ENCODE measurements at regions not wholly inside any gene's neighbourhood (a gene's known extent, or its start where the extent isn't known, plus 50 kb on each side); places are given as distances from the start of the nearest gene placed in this dataset.
"Not testable (repeated sequence)": the region's sequence is repeated elsewhere in the genome, so short reads cannot be mapped to it uniquely, and the experiment has no call there.

DNA sequence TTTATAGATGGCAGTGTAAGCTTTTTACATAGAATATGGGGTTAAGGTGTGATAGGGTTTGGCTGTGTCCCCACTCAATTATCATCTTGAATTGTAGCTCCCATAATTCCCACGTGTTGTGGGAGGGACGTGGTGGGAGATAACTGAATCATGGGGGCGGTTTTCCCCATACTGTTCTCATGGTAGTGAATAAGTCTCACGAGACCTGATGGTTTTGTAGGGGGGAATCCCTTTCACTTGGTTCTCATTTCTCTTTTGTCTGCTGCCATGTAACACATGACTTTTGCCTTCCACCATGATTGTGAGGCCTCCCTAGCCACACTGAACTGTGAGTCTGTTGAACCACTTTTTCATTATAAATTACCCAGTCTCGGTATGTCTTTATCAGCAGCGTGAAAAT lies 290.3 kb upstream of the B3GALT2 start:
- DNase-seq = no peak

- no peak for DNase-seq
These were observed 287.5 kb upstream of the B3GALT2 start for GRCh38 chr1:193473932-193474331.

DNA sequence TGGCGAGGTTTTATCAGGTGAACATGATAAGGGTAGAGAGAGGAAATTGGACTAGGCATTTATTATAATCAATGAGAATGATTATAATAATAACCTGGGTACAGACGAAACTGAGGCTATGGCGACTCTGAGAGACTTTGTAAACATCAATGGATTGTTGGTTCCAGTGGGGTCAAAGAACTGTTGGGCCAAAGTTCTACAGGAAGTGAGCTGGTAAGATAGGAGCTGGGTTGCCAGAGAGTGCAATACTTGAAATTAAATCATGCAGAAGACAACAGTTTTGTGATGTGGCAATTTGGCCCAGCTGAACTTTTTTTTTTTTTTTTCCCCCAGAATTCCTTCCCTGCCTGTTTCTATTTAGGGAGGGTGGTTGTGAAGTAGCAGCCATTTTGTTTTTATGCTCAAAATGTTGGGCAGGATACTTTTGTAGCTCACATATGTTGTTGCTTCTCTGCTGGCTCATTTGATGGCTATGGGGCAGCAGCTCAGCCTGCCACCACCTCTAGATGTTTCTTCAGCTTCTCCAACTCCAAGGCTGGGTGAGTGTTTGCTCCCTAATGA lies 286.5 kb upstream of the B3GALT2 start:
- no peak for DNase-seq

GRCh38 chr1:193472430-193472829 lies 286.0 kb upstream of the B3GALT2 start:
- DNase-seq = no peak

GRCh38 chr1:193471981-193472380 lies 285.6 kb upstream of the B3GALT2 start:
- no peak for DNase-seq

GRCh38 chr1:193463326-193463932 lies 277.0 kb upstream of the B3GALT2 start:
- DNase-seq = no peak

- DNase-seq = peak; percentile 13
These were observed 276.4 kb upstream of the B3GALT2 start for GRCh38 chr1:193462629-193463320.

- peak; percentile 24 for DNase-seq
These were observed 272.2 kb upstream of the B3GALT2 start for GRCh38 chr1:193458628-193459027.

DNA sequence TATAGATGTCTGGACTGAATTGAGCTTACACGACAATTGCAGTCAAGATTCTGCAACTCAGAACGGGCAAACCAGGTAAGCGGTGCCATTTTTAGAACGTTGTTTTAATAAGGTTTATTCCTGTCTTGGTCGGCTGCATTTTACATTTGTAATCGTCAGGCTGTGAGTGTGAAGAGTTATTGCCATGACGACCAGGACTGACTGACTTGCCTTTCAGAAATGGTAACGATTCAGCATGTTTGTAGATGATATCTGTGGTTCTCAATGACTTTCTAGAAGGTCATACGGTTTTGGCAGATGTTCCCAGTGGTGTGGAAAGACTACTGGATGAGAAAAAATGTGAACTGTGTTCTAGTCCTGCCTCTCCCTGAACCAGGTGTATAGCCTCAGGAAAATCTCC lies 271.3 kb upstream of the B3GALT2 start:
- DNase-seq = no peak

DNA sequence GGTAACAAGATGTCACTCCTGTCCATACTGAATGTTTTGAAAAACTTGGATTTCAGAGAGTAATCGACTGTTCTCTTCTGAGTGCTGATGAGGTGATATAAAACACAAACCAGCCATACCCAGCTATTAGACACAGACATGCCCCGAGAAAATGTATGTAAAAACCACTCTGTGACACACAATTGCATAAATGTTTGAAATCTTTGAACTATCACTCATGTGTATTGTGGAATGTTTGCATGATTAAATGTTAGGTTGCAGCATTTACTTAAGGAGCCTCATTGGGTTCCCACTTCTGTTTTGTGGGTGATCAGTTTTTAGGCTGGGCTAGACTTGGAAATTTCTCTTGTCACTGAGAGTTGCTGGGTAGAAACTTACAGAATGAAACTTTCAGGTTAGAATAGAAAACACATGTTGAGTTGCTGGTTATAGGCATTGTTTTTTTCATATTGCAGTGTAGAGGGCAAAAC lies 270.4 kb upstream of the B3GALT2 start:
- peak; percentile 45 for DNase-seq

DNA sequence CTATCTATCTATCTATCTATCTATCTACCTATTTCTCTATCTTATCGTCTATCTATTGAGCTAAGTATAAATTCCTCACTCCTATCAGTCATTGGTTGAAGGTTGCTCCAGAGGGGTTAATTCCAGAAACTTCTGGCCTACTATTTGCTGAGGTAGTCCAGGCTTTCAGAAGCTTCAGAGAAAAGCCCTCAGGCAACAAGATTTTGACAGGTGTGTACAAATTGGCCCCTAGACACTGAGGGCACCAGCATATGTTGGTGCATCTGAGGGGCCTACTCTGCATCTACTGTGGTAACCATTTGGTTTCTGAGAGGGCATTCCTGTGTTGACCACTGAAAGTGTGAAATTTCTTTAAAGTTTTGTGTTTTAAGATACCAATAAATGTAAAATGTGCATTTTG lies 265.2 kb upstream of the B3GALT2 start:
- no peak for DNase-seq

- no peak for DNase-seq
These were observed 264.6 kb upstream of the B3GALT2 start for GRCh38 chr1:193451001-193451400.

- DNase-seq = no peak
These were observed 262.5 kb upstream of the B3GALT2 start for GRCh38 chr1:193448682-193449461.

GRCh38 chr1:193443886-193444285 lies 257.5 kb upstream of the B3GALT2 start:
- DNase-seq = no peak

DNA sequence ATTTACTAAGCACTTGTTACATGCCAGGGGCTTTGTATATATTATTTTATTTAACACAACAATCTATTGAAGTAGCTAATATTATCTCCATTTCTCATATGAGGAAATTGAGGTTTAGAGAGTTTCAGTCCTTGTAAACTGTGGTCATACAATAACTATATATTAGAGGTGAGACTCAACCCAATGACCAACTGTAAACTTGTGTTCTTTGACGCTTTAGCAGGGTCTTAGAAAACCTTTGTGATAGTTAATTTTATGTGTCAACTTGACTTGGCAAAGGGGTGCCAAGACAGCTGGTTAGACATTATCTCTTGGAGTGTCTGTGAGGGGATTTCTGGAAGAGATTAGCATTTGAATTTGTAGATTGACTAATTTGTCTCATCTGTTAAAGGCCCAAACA lies 252.4 kb upstream of the B3GALT2 start:
- no peak for DNase-seq

DNA sequence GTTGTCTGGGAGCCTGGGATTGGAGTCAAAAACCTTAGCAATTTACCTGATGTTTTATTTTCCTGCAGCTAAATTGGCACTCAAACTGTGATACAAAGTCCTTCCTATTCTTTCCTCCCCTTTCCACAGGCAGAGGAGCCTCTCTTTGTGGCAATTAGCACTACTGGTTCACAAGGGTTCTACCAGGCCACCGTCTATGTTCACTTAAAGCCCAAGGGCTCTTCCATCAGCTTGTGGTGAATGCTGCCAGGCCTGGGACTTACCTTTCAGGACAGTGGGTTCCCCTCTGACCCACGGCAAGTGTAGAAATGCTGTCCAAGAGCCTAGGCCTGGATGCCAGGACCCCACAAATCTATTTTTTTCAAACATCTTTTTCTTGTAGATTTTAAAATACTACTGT lies 251.9 kb upstream of the B3GALT2 start:
- no peak for DNase-seq

GRCh38 chr1:193437785-193438184 lies 251.4 kb upstream of the B3GALT2 start:
- DNase-seq = no peak

DNA sequence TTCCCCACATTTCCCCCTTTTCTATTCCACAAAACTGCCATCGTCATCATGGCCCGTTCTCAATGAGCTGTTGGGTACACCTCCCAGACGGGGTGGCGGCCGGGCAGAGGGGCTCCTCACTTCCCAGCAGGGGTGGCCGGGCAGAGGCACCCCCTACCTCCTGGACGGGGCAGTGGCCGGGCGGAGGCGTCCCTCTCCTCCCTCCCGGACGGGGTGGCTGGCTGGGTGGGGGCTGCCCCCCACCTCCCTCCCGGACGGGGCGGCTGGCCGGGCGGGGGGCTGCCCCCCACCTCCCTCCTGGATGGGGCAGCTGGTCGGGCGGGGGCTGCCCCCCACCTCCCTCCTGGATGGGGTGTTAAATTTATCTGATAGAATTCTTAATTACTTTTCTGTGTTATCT lies 250.9 kb upstream of the B3GALT2 start:
- DNase-seq = not testable (repeated sequence)

DNA sequence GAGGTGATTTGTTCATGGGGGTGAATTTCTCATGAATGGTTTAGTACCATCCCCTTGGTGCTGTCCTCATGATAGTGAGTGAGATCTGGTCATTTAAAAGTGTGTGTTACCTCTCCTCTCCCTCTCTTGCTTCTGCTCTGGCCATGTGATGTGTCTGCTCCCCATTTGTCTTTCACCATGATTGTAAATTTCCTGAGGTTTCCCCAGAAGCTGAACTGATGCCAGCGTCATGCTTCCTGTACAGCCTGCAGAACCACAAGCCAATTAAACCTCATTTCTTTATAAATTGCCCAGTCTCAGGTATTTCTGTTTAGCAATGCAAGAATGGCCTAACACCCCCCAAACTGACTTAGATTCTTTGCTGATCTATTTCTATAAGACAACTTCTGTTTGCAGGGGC lies 249.4 kb upstream of the B3GALT2 start:
- DNase-seq = no peak

DNA sequence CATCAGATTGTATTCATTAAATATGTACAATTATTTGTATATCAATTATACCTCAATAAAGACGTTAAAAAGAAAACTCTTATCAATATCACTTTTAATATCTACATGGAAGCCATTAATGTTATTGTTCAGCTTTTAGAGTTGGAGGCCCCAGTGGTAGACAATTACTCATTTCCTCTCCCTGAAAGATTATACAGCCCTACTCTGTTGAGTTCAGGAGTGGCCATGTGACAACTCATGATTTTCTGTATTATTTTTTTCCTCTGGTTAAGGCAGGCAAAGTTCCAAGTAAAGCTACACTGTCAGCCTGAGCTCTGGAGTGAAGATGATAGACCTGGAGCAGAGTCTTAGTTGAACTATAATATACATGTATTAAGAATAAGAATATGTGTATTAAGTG lies 247.9 kb upstream of the B3GALT2 start:
- peak; percentile 82 for DNase-seq

DNA sequence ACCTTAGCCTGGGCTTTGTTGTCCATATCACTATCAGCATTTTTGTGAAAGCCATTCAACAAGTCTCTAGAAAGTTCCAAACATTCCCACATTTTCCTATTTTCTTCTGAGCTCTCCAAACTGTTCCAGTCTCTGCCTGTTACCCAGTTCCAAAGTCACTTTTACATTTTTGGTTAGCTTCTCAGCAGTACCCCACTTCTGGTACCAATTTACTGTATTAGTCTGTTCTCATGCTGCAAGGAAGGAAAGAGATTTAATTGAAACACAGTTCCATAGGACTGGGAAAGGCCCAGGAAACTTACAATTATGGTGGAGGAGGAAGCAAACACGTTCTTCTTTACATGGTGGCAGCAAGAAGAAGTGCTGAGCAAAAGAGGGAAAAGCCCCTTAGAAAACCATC lies 247.2 kb upstream of the B3GALT2 start:
- no peak for DNase-seq

DNA sequence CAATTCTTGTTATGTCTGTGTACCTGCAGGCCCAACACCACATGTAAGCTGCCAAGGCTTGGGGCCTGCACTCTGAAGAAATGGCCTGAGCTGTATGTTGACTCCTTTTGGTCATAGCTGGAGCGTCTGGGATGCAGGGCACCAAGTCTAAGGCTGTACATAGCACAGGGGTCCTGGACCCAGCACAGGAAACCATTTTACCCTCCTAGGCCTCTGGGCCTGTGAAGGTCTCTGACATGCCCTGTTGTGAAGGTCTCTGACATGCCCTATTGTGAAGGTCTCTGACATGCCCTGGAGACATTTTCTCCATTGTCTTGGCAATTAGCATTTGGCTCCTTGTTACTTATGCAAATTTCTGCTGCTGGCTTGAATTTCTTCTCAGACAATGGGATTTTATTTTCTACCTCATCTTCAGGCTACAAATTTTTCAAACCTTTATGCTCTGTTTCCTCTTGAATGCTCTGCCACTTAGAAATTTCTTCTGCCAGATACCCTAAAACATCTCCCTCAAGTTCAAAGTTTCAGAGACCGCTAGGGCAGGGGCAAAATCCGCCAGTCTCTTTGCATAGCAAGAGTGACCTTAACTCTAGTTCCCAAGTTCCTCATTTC lies 246.7 kb upstream of the B3GALT2 start:
- no peak for DNase-seq

Measured in fibroblast of skin of back (primary cell).